Kidney glomerular epithelial cell (primary cell): ENCODE measurements at regions not wholly inside any gene's neighbourhood (a gene's known extent, or its start where the extent isn't known, plus 50 kb on each side); places are given as distances from the start of the nearest gene placed in this dataset.
"Not testable (repeated sequence)": the region's sequence is repeated elsewhere in the genome, so short reads cannot be mapped to it uniquely, and the experiment has no call there.

Experiments
- DNase-seq: peaks from one replicate; lab custom pipeline; 2025; lab: John Stamatoyannopoulos, UW

GRCh38 chr6:169144356-169144755 is 109.3 kb downstream of the THBS2 start:
- DNase-seq, result no peak

- DNase-seq, result no peak
These were observed 111.2 kb downstream of the THBS2 start for GRCh38 chr6:169142538-169142844.

DNA sequence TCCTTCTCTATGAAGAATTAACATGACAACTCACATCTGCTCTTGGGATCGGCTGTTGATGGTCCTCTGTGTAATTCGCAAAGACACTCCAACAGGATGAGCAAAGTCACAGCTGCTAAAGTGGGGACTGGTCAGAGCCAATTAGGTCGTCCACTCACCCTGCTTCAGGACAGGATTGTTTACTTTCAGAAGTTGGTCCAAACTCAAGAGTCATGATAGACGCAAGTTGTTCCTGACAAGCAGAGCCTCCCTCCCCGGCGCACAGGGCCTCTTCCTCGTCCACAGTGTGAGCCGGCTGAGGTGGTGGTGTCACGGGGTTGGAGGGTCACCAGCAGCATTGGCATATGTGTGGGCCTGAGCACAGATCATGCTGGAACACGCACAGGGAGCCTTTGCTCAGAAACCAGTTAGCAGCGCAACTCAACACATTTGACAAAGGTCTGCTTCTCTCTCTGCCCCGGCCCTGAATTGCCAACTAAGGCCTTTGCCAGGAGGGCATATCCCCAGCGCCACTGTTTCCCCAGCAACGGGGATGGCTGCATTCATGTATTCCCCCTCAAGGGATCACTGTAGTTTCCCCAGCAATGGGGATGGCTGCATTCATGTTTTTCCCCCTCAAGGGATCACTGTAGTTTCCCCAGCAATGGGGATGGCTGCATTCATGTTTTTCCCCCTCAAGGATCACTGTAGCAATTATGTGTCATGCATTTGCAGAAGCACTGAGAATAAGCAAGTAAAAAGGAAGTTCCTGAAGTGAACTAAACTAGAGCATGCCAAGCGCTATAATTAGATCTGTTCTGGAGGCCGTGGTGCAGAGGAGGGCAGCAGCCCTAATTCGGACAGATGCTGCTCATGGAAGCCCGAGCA is 111.7 kb downstream of the THBS2 start:
- no peak for DNase-seq

GRCh38 chr6:169140986-169141495 is 112.6 kb downstream of the THBS2 start:
- DNase-seq, result no peak

DNA sequence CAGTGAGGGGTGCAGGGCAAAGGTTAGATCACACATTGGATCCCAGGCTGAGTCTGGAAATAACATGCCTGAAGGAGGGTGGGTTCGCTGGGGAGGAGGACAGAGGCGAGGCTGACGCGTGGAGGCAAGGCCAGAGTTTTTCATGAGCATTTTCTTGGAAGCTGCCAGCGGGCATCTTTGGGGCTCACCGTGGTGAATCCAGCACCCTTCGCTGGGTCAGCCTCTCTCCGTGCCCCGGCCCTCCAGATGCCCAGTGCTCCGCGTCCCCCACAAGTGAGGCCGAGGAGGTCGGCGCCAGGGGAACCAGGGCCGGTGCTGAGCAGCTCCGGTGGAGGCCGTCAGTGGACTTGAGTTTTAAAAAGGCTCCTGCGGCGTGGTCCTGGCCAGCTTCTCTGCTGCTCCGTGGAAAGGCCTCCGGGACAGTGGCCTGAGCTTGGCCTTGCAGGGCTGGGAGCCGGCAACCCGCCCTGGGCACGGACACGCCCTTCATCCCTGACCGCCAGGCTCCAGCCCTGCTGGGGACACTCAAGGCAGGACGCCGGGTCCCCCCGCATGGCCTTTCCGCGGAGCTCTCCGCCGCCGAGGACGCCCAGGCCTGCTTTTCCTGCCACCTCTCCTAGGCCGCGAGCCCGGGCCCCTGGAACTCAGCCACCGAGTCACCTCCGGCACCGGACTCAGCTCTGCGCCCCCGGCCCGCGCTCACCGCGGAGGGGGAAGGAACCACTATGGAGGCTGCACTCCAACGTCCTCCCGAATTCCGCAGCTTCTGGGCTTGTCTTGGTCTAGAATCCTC is 114.3 kb downstream of the THBS2 start:
- DNase-seq, result no peak

- no peak for DNase-seq
These were observed 121.2 kb downstream of the THBS2 start for GRCh38 chr6:169132352-169132940.

GRCh38 chr6:169131390-169131789 is 122.3 kb downstream of the THBS2 start:
- DNase-seq, result no peak

DNA sequence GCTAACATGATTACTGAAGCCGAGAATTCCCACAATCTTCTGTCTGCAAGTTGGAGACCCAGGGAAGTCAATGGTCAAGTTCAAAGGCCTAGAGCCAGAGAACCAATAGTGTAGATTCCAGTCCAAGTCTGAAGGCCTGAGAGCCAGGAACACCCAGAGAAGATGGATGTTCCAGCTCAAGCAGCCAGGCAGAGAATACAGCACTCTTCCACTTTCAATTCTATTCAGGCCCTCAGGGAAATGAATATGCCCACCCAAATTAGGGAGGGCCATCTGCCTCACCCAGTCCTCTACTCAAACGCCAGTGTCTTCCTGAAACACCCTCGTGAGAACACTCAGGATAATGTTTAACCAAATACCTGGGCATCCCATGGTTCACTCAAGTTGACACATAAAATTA is 123.5 kb downstream of the THBS2 start:
- no peak for DNase-seq

- DNase-seq, result no peak
These were observed 132.6 kb downstream of the THBS2 start for GRCh38 chr6:169121013-169121412.

DNA sequence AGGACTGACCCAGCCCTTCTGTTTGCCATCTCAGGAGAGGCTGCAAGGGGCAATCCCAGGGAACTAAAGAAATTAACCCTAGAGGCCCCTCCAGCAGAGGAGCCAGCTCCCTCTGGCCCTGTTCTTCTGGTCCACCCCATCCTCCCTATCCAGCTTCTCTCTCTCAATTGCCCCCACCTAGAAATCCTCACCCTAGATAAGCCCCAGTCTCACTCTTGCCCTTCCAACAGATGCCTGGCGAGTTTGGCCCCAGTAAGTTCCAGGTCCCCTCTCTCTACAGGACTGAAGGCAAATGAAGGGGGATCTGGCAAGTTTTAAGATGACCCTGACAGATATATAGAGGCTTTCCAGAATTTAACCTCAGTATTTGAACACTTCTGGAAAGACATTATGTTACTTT is 134.0 kb downstream of the THBS2 start:
- no peak for DNase-seq

- DNase-seq, result no peak
These were observed 135.3 kb downstream of the THBS2 start for GRCh38 chr6:169118346-169118830.

DNA sequence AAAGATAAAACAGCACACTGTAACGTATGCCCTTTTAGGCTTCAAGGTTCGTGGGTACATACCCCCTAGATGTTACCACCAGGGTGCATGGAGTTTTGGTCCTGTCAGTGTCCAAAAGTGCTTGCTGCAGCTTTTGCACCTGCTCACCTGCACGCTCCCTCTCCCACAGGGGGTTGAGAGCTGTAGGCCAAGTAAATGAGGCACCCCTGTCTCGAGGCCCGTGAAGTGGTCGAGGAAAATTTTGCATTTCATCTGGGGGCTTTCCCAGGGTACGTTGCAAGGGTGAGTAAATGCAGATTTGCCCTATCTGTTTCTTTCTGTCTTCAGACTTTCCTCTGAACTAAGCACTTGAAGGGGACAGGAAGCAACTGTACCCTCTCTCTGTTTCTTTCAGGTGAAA is 136.0 kb downstream of the THBS2 start:
- DNase-seq, result no peak

GRCh38 chr6:169115632-169116031 is 138.0 kb downstream of the THBS2 start:
- DNase-seq, result no peak

- DNase-seq, result not testable (repeated sequence)
These were observed 139.0 kb downstream of the THBS2 start for GRCh38 chr6:169114632-169115031.

GRCh38 chr6:169112483-169113320 is 140.9 kb downstream of the THBS2 start:
- no peak for DNase-seq

DNA sequence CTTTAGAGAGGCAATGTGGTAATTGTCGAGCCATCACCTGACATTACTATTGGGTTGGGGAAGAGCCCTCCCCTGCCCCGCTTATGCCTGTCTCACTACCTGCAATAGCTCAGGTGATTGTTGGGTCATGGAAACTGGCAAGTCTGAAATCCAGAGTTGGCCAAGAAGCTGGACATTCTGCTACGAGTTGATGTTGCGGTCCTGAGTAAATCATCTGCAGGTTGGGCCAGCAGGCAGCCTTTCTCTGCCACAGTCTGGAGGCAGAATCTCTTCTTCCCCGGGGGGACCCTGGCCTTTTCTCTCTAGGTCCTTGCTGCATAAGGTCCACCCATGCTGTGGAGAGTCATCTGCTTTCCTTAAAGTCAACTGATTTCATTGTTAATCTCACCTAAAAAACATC is 142.4 kb downstream of the THBS2 start:
- no peak for DNase-seq

GRCh38 chr6:169109411-169110220 is 144.0 kb downstream of the THBS2 start:
- peak; percentile 86 for DNase-seq

DNA sequence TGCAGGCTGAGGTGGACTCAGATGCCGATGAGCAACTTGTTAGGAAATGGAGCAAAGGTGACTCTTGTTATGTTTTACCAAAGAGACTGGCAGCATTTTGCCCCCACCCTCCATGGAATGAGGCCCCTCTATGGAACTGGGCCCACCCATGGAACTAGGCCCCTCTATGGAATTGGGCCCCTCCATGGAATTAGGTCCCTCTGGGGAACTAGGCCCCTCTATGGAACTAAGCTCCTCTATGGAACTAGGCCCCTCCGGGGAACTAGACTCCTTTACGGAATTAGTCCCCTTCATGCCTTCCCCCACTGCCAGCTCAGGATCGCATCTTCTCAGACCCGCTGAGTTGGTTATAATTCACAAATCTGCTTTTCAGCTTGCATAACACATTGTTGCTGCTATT is 144.9 kb downstream of the THBS2 start:
- DNase-seq, result no peak

- no peak for DNase-seq
These were observed 147.5 kb downstream of the THBS2 start for GRCh38 chr6:169106176-169106575.

DNA sequence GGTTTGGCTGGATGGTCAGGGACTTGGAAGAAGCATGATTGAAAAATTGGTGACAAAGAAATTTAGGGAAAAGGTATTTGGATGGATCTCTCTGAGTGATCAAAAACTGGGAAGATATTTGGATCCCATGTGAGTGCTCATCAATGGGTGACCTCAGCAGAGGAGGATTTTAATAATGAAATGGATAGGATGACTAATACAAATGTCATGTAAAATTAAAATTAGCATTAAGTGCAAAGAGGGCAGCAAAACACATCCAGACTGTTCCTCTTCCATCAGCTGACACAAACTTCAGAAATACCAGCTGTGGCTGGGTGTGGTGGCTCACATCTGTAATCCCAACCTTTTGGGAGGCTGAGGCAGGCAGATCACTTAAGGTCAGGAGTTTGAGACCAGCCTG is 151.7 kb downstream of the THBS2 start:
- no peak for DNase-seq
